ENCODE measurements at regions not wholly inside any gene's neighbourhood (a gene's known extent, or its start where the extent isn't known, plus 50 kb on each side); places are given as distances from the start of the nearest gene placed in this dataset.

DNA sequence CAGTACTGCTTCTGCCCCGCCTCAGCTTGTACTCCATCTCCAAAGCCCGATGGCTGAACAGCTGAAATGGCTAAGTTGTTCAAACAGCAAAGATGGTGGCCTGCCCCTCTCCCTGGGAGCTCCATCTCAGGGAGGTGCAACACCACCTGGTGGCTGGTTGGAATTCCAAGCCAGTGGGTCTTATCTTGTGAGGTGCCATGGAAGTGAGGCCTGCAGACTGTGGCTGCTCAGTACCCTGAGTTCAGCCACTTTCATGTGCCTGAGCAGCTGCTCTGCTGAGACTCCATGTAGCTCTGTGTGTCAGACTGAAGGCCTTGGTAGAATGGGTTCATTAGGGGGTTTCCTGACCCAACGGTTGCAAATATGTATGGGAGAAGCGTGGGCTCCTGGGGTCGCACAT is 67.3 kb upstream of the SPRY2 start:
- no peak overlapping the region for H2AFZ ChIP-seq (ENCODE audit: low read length)
- no peaks in the 10 kb centered on the region for H3K9me3 ChIP-seq (ENCODE audit: low read depth, low read length)
- no peaks in the 10 kb centered on the region for H4K20me1 ChIP-seq (ENCODE audit: insufficient read depth, low read length)
- H3K79me2 ChIP-seq (ENCODE audit: insufficient read depth, low read length): no peaks in the 10 kb centered on the region
- H3K4me1 ChIP-seq (ENCODE audit: insufficient read depth, low read length): no peaks in the 10 kb centered on the region
- H3K36me3 ChIP-seq (ENCODE audit: insufficient read depth, low read length): no peaks in the 10 kb centered on the region
- no peaks in the 10 kb centered on the region for H3K27me3 ChIP-seq (ENCODE audit: insufficient read depth, low read length)
- no peak overlapping the region for H3K27ac ChIP-seq (ENCODE audit: low read depth, low read length)
- H3K4me2 ChIP-seq (ENCODE audit: insufficient read depth, low read length): no peak overlapping the region
- DNase-seq (ENCODE audit: insufficient read length, low spot score, missing footprints): peak; percentile 23
- TF ChIP-seq, protein P1, sequence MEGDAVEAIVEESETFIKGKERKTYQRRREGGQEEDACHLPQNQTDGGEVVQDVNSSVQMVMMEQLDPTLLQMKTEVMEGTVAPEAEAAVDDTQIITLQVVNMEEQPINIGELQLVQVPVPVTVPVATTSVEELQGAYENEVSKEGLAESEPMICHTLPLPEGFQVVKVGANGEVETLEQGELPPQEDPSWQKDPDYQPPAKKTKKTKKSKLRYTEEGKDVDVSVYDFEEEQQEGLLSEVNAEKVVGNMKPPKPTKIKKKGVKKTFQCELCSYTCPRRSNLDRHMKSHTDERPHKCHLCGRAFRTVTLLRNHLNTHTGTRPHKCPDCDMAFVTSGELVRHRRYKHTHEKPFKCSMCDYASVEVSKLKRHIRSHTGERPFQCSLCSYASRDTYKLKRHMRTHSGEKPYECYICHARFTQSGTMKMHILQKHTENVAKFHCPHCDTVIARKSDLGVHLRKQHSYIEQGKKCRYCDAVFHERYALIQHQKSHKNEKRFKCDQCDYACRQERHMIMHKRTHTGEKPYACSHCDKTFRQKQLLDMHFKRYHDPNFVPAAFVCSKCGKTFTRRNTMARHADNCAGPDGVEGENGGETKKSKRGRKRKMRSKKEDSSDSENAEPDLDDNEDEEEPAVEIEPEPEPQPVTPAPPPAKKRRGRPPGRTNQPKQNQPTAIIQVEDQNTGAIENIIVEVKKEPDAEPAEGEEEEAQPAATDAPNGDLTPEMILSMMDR (IDR thresholded peaks at IDR 0.05; ENCODE audit: extremely low read depth, low read depth, low read length): peak; percentile 8
- no peak overlapping the region for H3K4me3 ChIP-seq (ENCODE audit: insufficient read depth, low read length)

DNA sequence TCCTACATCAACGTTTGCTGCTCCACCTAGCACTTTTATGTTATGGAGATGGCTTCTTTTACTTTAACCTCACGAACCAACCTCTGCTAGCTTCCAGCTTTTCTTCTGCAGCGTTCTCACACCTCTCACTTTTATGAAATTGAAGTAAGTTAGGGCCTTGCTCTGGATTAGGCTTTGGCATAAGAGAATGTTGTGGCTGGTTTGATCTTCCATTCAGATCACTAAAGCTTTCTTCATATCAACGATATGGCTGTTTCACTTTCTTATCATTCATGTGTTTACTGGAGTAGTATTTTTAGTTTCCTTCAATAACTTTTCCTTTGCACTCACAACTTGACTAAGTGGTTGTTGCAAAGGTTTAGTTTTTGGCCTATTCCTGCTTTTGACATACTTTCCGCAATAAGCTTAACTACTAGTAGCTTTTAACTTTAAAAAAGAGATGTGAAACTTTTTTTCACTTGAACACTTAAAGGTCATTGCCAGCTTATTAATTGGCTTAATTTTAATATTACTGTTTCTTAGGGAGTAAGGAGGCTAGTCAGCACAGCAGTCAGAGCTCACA is 60.0 kb upstream of the SPRY2 start:
- H3K4me3 ChIP-seq (ENCODE audit: insufficient read depth, low read length): no peak overlapping the region
- no peaks in the 10 kb centered on the region for H3K27me3 ChIP-seq (ENCODE audit: insufficient read depth, low read length)
- no peaks in the 10 kb centered on the region for H3K36me3 ChIP-seq (ENCODE audit: insufficient read depth, low read length)
- no peak overlapping the region for H3K4me2 ChIP-seq (ENCODE audit: insufficient read depth, low read length)
- H4K20me1 ChIP-seq (ENCODE audit: insufficient read depth, low read length): no peaks in the 10 kb centered on the region
- H3K27ac ChIP-seq (ENCODE audit: low read depth, low read length): no peak overlapping the region
- H3K9me3 ChIP-seq (ENCODE audit: low read depth, low read length): no peaks in the 10 kb centered on the region
- TF ChIP-seq, protein P1 (IDR thresholded peaks at IDR 0.05; ENCODE audit: extremely low read depth, low read depth, low read length): no peak
- no peak overlapping the region for H2AFZ ChIP-seq (ENCODE audit: low read length)
- no peaks in the 10 kb centered on the region for H3K4me1 ChIP-seq (ENCODE audit: insufficient read depth, low read length)
- DNase-seq (ENCODE audit: insufficient read length, low spot score, missing footprints): no peak
- H3K79me2 ChIP-seq (ENCODE audit: insufficient read depth, low read length): no peaks in the 10 kb centered on the region

DNA sequence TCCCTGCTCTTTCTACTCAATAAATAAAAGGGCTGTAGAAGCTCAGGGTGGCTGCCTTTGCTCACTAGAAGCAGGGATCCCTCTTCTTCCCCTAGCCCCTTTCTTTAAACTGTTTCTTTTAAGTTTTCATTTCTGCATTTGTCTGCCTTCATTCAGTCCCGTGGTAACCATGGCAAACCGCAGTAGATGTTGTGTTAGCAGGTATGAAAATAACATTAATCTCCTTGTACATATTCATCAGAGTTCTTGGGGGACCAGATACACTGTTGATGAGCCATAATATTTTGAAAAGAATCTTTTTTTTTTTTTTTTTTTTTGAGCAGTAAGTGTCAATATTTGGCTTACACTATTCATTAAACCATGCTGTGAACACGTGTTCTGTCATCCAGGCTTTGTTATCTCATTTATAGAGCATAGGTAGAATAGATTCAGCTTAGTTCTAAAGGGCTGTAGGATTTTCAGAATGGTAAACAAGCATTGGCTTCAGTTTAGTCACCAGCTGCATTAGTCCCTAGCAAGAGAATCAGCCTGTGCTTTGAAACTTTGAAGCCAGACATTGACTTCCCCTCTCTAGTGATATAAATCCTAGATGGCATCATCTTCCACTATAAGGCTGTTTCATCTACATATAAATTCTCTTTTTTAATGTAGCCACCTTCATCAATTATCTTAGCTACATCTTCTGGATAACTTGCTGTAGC is 59.4 kb upstream of the SPRY2 start:
- no peaks in the 10 kb centered on the region for H4K20me1 ChIP-seq (ENCODE audit: insufficient read depth, low read length)
- H3K36me3 ChIP-seq (ENCODE audit: insufficient read depth, low read length): no peaks in the 10 kb centered on the region
- no peaks in the 10 kb centered on the region for H3K79me2 ChIP-seq (ENCODE audit: insufficient read depth, low read length)
- TF ChIP-seq, protein P1 (IDR thresholded peaks at IDR 0.05; ENCODE audit: extremely low read depth, low read depth, low read length): no peak
- no peaks in the 10 kb centered on the region for H3K27me3 ChIP-seq (ENCODE audit: insufficient read depth, low read length)
- no peak for DNase-seq (ENCODE audit: insufficient read length, low spot score, missing footprints)
- H3K4me1 ChIP-seq (ENCODE audit: insufficient read depth, low read length): no peaks in the 10 kb centered on the region
- H2AFZ ChIP-seq (ENCODE audit: low read length): no peak overlapping the region
- H3K27ac ChIP-seq (ENCODE audit: low read depth, low read length): no peak overlapping the region
- no peak overlapping the region for H3K4me2 ChIP-seq (ENCODE audit: insufficient read depth, low read length)
- no peaks in the 10 kb centered on the region for H3K9me3 ChIP-seq (ENCODE audit: low read depth, low read length)
- H3K4me3 ChIP-seq (ENCODE audit: insufficient read depth, low read length): no peak overlapping the region

DNA sequence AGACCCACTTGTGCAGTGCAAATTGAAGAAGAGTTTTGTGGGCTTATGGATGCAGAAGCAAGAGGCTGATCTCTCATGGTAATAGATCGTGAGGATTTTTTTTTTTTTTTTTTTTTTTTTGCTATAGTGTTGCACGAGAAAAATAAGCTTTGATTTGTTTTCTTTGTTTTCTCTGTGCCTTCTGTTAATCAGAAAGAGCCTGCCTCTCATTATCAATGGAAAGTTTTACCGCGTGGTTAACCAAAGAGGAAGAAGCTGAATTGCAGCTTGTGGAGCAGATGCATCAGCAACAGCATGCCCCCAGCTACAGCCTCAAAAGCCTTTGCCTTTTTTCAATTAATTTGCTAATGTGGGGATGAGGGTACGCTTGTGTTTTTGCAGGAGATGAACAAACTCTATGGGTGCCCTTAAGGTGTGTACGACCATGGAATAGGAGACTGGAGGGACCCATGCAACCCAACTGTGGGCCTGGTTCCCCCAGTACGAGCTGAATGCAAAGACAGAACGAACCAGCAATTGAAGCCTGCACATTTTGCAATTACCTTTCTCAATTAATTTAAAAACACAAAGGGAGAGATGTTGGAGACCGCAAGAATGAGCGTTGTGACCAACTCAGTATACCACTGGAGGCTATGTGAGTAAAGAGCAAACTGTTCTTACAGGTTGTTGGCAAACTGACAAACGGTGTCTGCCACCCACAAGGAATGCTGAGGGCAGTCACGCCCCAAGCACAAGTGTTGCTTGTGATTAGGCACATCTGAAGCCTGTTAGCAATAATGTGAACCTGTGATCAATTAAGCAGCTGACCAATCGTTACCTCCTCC is 58.6 kb upstream of the SPRY2 start:
- no peak for DNase-seq (ENCODE audit: insufficient read length, low spot score, missing footprints)
- H3K9me3 ChIP-seq (ENCODE audit: low read depth, low read length): no peaks in the 10 kb centered on the region
- H3K4me2 ChIP-seq (ENCODE audit: insufficient read depth, low read length): no peak overlapping the region
- H3K4me3 ChIP-seq (ENCODE audit: insufficient read depth, low read length): no peak overlapping the region
- H4K20me1 ChIP-seq (ENCODE audit: insufficient read depth, low read length): no peaks in the 10 kb centered on the region
- H3K4me1 ChIP-seq (ENCODE audit: insufficient read depth, low read length): no peaks in the 10 kb centered on the region
- H3K27ac ChIP-seq (ENCODE audit: low read depth, low read length): no peak overlapping the region
- TF ChIP-seq, protein P1 (IDR thresholded peaks at IDR 0.05; ENCODE audit: extremely low read depth, low read depth, low read length): no peak
- H2AFZ ChIP-seq (ENCODE audit: low read length): no peak overlapping the region
- H3K27me3 ChIP-seq (ENCODE audit: insufficient read depth, low read length): no peaks in the 10 kb centered on the region
- no peaks in the 10 kb centered on the region for H3K79me2 ChIP-seq (ENCODE audit: insufficient read depth, low read length)
- no peaks in the 10 kb centered on the region for H3K36me3 ChIP-seq (ENCODE audit: insufficient read depth, low read length)

Measured in osteoblast (primary cell).